ENCODE measurements at regions not wholly inside any gene's neighbourhood (a gene's known extent, or its start where the extent isn't known, plus 50 kb on each side); places are given as distances from the start of the nearest gene placed in this dataset.

DNA sequence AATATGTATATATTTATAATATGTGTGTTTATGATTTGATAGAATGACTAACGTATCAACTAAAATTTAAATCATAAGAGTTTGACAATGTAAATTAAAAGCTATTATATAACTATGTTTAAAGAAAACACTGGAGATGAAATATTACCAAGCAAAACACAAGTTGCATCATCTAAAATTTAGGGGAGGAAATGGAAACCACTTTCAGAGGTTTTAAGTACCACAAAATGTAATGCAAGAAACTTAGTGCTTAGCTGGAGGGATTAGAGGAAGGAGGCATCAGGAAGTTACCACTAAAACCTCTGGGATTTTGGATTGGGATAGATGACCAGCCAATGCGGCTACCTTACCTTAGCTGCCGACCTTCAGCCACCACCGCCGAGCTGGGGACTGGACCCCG is 1192.1 kb upstream of the PRKX start:
- H3K9me3 Mint-ChIP-seq (ENCODE audit: low read depth, unreplicated experiment): peaks cover 2% of the 10 kb centered on the region
- no TSS peak for BruUV-seq (replicated peaks)
- no peaks in the 10 kb centered on the region for H3K27me3 Mint-ChIP-seq (ENCODE audit: unreplicated experiment)
- no peak overlapping the region for H3K4me3 Mint-ChIP-seq (ENCODE audit: low read depth, unreplicated experiment)
- peaks cover 8% of the 10 kb centered on the region for H3K4me1 Mint-ChIP-seq (ENCODE audit: low read depth, unreplicated experiment)
- TF ChIP-seq, protein P1, sequence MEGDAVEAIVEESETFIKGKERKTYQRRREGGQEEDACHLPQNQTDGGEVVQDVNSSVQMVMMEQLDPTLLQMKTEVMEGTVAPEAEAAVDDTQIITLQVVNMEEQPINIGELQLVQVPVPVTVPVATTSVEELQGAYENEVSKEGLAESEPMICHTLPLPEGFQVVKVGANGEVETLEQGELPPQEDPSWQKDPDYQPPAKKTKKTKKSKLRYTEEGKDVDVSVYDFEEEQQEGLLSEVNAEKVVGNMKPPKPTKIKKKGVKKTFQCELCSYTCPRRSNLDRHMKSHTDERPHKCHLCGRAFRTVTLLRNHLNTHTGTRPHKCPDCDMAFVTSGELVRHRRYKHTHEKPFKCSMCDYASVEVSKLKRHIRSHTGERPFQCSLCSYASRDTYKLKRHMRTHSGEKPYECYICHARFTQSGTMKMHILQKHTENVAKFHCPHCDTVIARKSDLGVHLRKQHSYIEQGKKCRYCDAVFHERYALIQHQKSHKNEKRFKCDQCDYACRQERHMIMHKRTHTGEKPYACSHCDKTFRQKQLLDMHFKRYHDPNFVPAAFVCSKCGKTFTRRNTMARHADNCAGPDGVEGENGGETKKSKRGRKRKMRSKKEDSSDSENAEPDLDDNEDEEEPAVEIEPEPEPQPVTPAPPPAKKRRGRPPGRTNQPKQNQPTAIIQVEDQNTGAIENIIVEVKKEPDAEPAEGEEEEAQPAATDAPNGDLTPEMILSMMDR (IDR thresholded peaks at IDR 0.05; ENCODE audit: unreplicated experiment): no peak
- intact Hi-C loops (cut with micrococcal nuclease; ENCODE audit: unreplicated experiment): no loop called here
- no peak for DNase-seq
- CTCF ChIA-PET: no interaction called here
- H3K27ac Mint-ChIP-seq (ENCODE audit: unreplicated experiment): no peak overlapping the region
- H3K36me3 Mint-ChIP-seq (ENCODE audit: insufficient read depth, unreplicated experiment): no peaks in the 10 kb centered on the region

DNA sequence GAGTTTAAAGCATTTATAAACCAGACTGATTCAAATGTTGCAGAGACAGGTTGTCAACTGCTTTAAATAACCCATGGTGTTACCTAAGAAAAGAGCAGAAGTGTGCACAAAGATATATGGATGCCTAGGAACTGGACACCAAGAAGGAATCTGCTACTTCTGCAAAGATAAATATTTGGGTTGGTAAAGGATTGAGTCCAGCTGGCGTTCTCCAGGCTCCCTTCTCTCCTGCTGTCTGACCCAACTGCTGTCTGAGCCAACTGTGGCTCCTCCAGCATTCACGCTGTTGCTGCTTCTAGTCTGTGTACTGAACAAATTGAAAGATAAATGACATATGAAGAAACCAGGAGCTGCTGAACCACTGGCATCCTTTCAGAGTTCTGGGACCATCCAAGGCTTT is 1167.8 kb upstream of the PRKX start:
- DNase-seq: no peak
- Mint-ChIP-seq H3K27me3 (ENCODE audit: unreplicated experiment) (no peaks in the 10 kb centered on the region), H3K36me3 (ENCODE audit: insufficient read depth, unreplicated experiment) (no peaks in the 10 kb centered on the region), H3K9me3 (ENCODE audit: low read depth, unreplicated experiment) (no peaks in the 10 kb centered on the region), H3K4me1 (ENCODE audit: low read depth, unreplicated experiment) (no peaks in the 10 kb centered on the region), H3K27ac (ENCODE audit: unreplicated experiment) (no peak overlapping the region), H3K4me3 (ENCODE audit: low read depth, unreplicated experiment) (no peak overlapping the region)
- intact Hi-C loops (cut with micrococcal nuclease; ENCODE audit: unreplicated experiment): no loop called here
- CTCF ChIA-PET: no interaction called here
- BruUV-seq (replicated peaks): no TSS peak
- TF ChIP-seq, protein P1 (IDR thresholded peaks at IDR 0.05; ENCODE audit: unreplicated experiment): no peak

DNA sequence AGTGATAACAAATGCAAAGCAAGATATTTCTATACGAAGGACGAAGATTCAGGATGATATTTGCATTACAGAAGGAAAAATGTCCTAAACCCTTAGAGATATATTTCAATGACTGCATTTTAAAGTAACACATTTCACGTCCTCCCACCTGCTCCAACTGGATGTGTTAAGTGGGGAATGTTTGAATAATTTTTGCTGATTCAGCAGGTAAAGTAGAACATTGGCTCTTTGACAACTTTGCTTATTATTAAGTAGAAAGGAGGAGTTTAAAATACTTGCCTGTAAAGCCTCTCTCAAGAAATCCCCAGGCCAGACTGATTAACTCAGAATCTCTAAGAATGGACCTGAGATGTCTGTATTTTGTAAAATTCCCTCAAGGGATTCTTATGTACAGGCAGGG is 1165.2 kb upstream of the PRKX start:
- Mint-ChIP-seq H3K4me3 (ENCODE audit: low read depth, unreplicated experiment) (no peak overlapping the region), H3K36me3 (ENCODE audit: insufficient read depth, unreplicated experiment) (no peaks in the 10 kb centered on the region), H3K4me1 (ENCODE audit: low read depth, unreplicated experiment) (no peaks in the 10 kb centered on the region), H3K27me3 (ENCODE audit: unreplicated experiment) (no peaks in the 10 kb centered on the region), H3K27ac (ENCODE audit: unreplicated experiment) (no peak overlapping the region), H3K9me3 (ENCODE audit: low read depth, unreplicated experiment) (peaks cover 2% of the 10 kb centered on the region)
- TF ChIP-seq, protein P1 (IDR thresholded peaks at IDR 0.05; ENCODE audit: unreplicated experiment): no peak
- no TSS peak for BruUV-seq (replicated peaks)
- no peak for DNase-seq
- CTCF ChIA-PET: no interaction called here
- intact Hi-C loops (cut with micrococcal nuclease; ENCODE audit: unreplicated experiment): no loop called here

DNA sequence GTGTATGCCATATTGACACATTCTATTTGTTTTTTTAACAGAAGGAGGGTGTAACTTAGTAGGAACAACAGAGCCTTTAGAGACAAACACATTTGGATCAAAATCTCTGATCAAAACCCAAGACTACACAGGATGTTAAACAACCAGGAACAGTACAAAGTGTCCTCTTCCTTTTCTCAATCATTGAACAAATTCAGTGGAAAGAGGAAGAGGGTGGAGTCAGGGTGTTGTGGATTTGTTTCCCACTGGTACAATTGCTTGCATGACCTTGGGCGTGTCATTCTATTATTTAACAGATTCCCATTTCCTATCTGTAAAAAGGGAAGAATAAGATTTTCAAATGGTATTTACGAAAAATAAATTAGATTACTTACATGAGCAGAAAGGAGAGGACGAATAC is 1162.8 kb upstream of the PRKX start:
- H3K27ac Mint-ChIP-seq (ENCODE audit: unreplicated experiment): no peak overlapping the region
- H3K9me3 Mint-ChIP-seq (ENCODE audit: low read depth, unreplicated experiment): peaks cover 2% of the 10 kb centered on the region
- CTCF ChIA-PET: no interaction called here
- no peaks in the 10 kb centered on the region for H3K27me3 Mint-ChIP-seq (ENCODE audit: unreplicated experiment)
- H3K4me3 Mint-ChIP-seq (ENCODE audit: low read depth, unreplicated experiment): no peak overlapping the region
- DNase-seq: no peak
- TF ChIP-seq, protein P1 (IDR thresholded peaks at IDR 0.05; ENCODE audit: unreplicated experiment): no peak
- no peaks in the 10 kb centered on the region for H3K4me1 Mint-ChIP-seq (ENCODE audit: low read depth, unreplicated experiment)
- no peaks in the 10 kb centered on the region for H3K36me3 Mint-ChIP-seq (ENCODE audit: insufficient read depth, unreplicated experiment)
- BruUV-seq (replicated peaks): no TSS peak
- intact Hi-C loops (cut with micrococcal nuclease; ENCODE audit: unreplicated experiment): no loop called here

DNA sequence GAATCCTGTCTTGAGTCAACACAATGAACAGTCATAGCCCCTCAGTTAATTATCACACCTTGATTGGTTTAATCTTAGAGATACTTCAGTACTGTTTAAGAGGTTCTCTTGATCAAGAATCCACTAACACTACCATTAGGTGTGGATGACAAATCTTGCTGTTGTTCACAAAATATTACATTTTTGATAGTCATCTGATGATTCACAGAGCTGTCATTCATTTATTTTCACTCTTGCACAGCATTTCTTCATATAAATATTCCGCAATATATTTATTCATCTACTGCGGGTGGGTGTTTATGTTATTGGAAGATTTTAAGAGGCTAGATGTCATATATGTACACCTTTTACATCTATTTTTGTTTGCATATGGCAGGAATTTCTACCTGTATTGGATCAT is 1138.1 kb upstream of the PRKX start:
- no peaks in the 10 kb centered on the region for H3K36me3 Mint-ChIP-seq (ENCODE audit: insufficient read depth, unreplicated experiment)
- BruUV-seq (replicated peaks): no TSS peak
- CTCF ChIA-PET: no interaction called here
- H3K4me1 Mint-ChIP-seq (ENCODE audit: low read depth, unreplicated experiment): no peaks in the 10 kb centered on the region
- TF ChIP-seq, protein P1 (IDR thresholded peaks at IDR 0.05; ENCODE audit: unreplicated experiment): no peak
- no peak overlapping the region for H3K4me3 Mint-ChIP-seq (ENCODE audit: low read depth, unreplicated experiment)
- H3K27me3 Mint-ChIP-seq (ENCODE audit: unreplicated experiment): no peaks in the 10 kb centered on the region
- peaks cover 3% of the 10 kb centered on the region for H3K9me3 Mint-ChIP-seq (ENCODE audit: low read depth, unreplicated experiment)
- no peak overlapping the region for H3K27ac Mint-ChIP-seq (ENCODE audit: unreplicated experiment)
- intact Hi-C loops (cut with micrococcal nuclease; ENCODE audit: unreplicated experiment): no loop called here
- no peak for DNase-seq

Data from Calu3 (cell line).